Upper lobe of left lung (tissue), 6 donors: ENCODE measurements at regions not wholly inside any gene's neighbourhood (a gene's known extent, or its start where the extent isn't known, plus 50 kb on each side); places are given as distances from the start of the nearest gene placed in this dataset.

ENCODE experiments used
- ATAC-seq, 2 donors: fragments of 200-7000 bp; cut with Tn5 transposase; one replicate each; pipeline ENCODE4 v1.9.1; 2022; ENCODE audit warnings: mild to moderate bottlenecking in 2 of 2, moderate library complexity in 2 of 2; ENCODE audit not compliant: low FRiP score in 2 of 2
- DNase-seq, 2 donors: peaks; one replicate each; pipeline ENCODE4 v3.0.0-alpha.2; 2019 to 2020
- H3K27ac ChIP-seq, 4 donors: fragments of 200-600 bp; sonication (generic); one replicate each; pipeline ENCODE4 v1.5.1; 2016 to 2019
- H3K27me3 ChIP-seq, 4 donors: fragments of 200-600 bp; sonication (generic); one replicate each; pipeline ENCODE4 v1.5.1; 2017 to 2019
- H3K36me3 ChIP-seq, 4 donors: fragments of 200-600 bp; sonication (generic); one replicate each; pipeline ENCODE4 v1.5.1; 2016 to 2019
- H3K4me1 ChIP-seq, 4 donors: fragments of 200-600 bp; sonication (generic); one replicate each; pipeline ENCODE4 v1.5.1; 2018 to 2019
- H3K4me3 ChIP-seq, 4 donors: fragments of 200-600 bp; sonication (generic); one replicate each; pipeline ENCODE4 v1.5.1; 2017 to 2019; ENCODE audit warnings: mild to moderate bottlenecking in 2 of 4, moderate library complexity in 1 of 4
- H3K9me3 ChIP-seq, 4 donors: fragments of 200-600 bp; sonication (generic); one replicate each; pipeline ENCODE4 v1.5.1; 2018 to 2019
- CTCF ChIP-seq, 6 experiments: fragments of 450-650 bp in 4 of 6; fragments of 200-600 bp in 2 of 6; sonication (generic) in 2 of 6; IDR thresholded peaks; one replicate each; pipeline ENCODE4 v1.5.1; 2016 to 2019; ENCODE audit warnings: antibody characterized with exemption in 6 of 6
- EP300 ChIP-seq, 4 donors: sonication (generic); formaldehyde crosslinking; IDR thresholded peaks; one replicate each; pipeline ENCODE4 v1.5.1; 2017; ENCODE audit warnings: antibody characterized with exemption in 4 of 4, control low read depth in 2 of 4
- POLR2A ChIP-seq, 4 donors: fragments of 450-650 bp; IDR thresholded peaks; one replicate each; pipeline ENCODE4 v1.5.1; 2016 to 2017; ENCODE audit warnings: antibody characterized with exemption in 4 of 4, mild to moderate bottlenecking in 2 of 4
- POLR2AphosphoS5 ChIP-seq, 2 donors: sonication (generic); formaldehyde crosslinking; IDR thresholded peaks; one replicate each; pipeline ENCODE4 v1.5.1; 2017; ENCODE audit warnings: antibody characterized with exemption in 2 of 2
- WGBS, 2 donors: methylation state at CpG; one replicate each; pipeline ENCODE4 v1.1.5; 2017 to 2018; 5-methylcytosine and 5-hydroxymethylcytosine counted together
- donor health status: DM: no; HTN: no; CAD: no; lungs with moderate emphysema.
- donor health status: DM: no; HTN: yes; CAD: no; lungs with severe emphysema.

- ATAC-seq (no peak), DNase-seq (no peak)
- peaks cover 0 to 7% (median 4%) of the 10 kb centered on the region in 4 donors for H3K9me3 ChIP-seq
- 70 to 100% methylated on average over 2 to 3 of the region's 3 CpGs for WGBS, 2 donors
- no peak overlapping the region for H3K27ac ChIP-seq
- H3K4me1 ChIP-seq, result no peaks in the 10 kb centered on the region
- H3K27me3 ChIP-seq, result no peaks in the 10 kb centered on the region
- H3K4me3 ChIP-seq, result no peak overlapping the region
- TF ChIP-seq POLR2A (IDR thresholded peaks at IDR 0.05) (no peak), CTCF (IDR thresholded peaks at IDR 0.05) (no peak), POLR2AphosphoS5 (IDR thresholded peaks at IDR 0.05) (no peak), EP300 (IDR thresholded peaks at IDR 0.05) (no peak)
- H3K36me3 ChIP-seq, result no peaks in the 10 kb centered on the region
Measured at GRCh38 chr11:45036010-45036409, 85.3 kb upstream of the TP53I11 start.

- 87 to 100% methylated on average over 1 to 6 of the region's 6 CpGs for WGBS, 2 donors
- no peak overlapping the region for H3K27ac ChIP-seq
- H3K36me3 ChIP-seq, result no peaks in the 10 kb centered on the region
- peaks cover 0 to 7% (median 4%) of the 10 kb centered on the region in 4 donors for H3K9me3 ChIP-seq
- H3K27me3 ChIP-seq, result no peaks in the 10 kb centered on the region
- no peak overlapping the region for H3K4me3 ChIP-seq
- TF ChIP-seq EP300 (IDR thresholded peaks at IDR 0.05) (no peak), CTCF (IDR thresholded peaks at IDR 0.05) (no peak), POLR2A (IDR thresholded peaks at IDR 0.05) (no peak), POLR2AphosphoS5 (IDR thresholded peaks at IDR 0.05) (no peak)
- no peaks in the 10 kb centered on the region for H3K4me1 ChIP-seq
- DNase-seq (no peak), ATAC-seq (no peak)
Measured at GRCh38 chr11:45036733-45037132, 86.0 kb upstream of the TP53I11 start.

- DNase-seq (no peak), ATAC-seq (no peak)
- Histone ChIP-seq H3K4me3 (no peak overlapping the region), H3K36me3 (no peaks in the 10 kb centered on the region), H3K4me1 (no peaks in the 10 kb centered on the region), H3K27me3 (no peaks in the 10 kb centered on the region), H3K9me3 (peaks cover 0 to 7% (median 4%) of the 10 kb centered on the region in 4 donors), H3K27ac (no peak overlapping the region)
- TF ChIP-seq EP300 (IDR thresholded peaks at IDR 0.05) (no peak), POLR2AphosphoS5 (IDR thresholded peaks at IDR 0.05) (no peak), CTCF (IDR thresholded peaks at IDR 0.05) (no peak), POLR2A (IDR thresholded peaks at IDR 0.05) (no peak)
Measured at GRCh38 chr11:45037434-45038005, 86.8 kb upstream of the TP53I11 start.

GRCh38 chr11:45038923-45039322 is 88.2 kb upstream of the TP53I11 start:
- Histone ChIP-seq H3K9me3 (peaks cover 0 to 7% (median 4%) of the 10 kb centered on the region in 4 donors), H3K4me1 (no peaks in the 10 kb centered on the region), H3K4me3 (no peak overlapping the region), H3K36me3 (no peaks in the 10 kb centered on the region), H3K27me3 (no peaks in the 10 kb centered on the region), H3K27ac (no peak overlapping the region)
- no peak for TF ChIP-seq EP300 (IDR thresholded peaks at IDR 0.05)
- ATAC-seq, result no peak
- no peak for DNase-seq
- WGBS, 2 donors, result 81 to 93% methylated on average over 1 of the region's 1 CpG

GRCh38 chr11:45041596-45041995 is 90.9 kb upstream of the TP53I11 start:
- H3K4me3 ChIP-seq, result no peak overlapping the region
- ATAC-seq (no peak), DNase-seq (no peak)
- no peak overlapping the region for H3K27ac ChIP-seq
- no peaks in the 10 kb centered on the region for H3K27me3 ChIP-seq
- TF ChIP-seq POLR2A (IDR thresholded peaks at IDR 0.05) (no peak), CTCF (IDR thresholded peaks at IDR 0.05) (no peak), EP300 (IDR thresholded peaks at IDR 0.05) (no peak)
- H3K9me3 ChIP-seq, result peaks cover 0 to 7% (median 4%) of the 10 kb centered on the region in 4 donors
- 83 to 92% methylated on average over 7 of the region's 7 CpGs for WGBS, 2 donors
- no peaks in the 10 kb centered on the region for H3K36me3 ChIP-seq
- H3K4me1 ChIP-seq, result peaks cover 6 to 22% (median 15%) of the 10 kb centered on the region in 4 donors
